MM.1S (cell line): ENCODE measurements at regions not wholly inside any gene's neighbourhood (a gene's known extent, or its start where the extent isn't known, plus 50 kb on each side); places are given as distances from the start of the nearest gene placed in this dataset.
"Not testable (repeated sequence)": the region's sequence is repeated elsewhere in the genome, so short reads cannot be mapped to it uniquely, and the experiment has no call there.

Experiments used
- DNase-seq: peaks from one replicate; pipeline ENCODE4 v3.0.0-alpha.2; 2015
- H2AFZ ChIP-seq: fragments of 300-600 bp; sonication (generic); 2 replicates; pipeline ENCODE4 v1.6.0; 2016; ENCODE audit warnings: antibody characterized with exemption, low read length
- H3F3A ChIP-seq: fragments of 300-600 bp; sonication (generic); 2 replicates; pipeline ENCODE4 v1.6.1; 2016; ENCODE audit warnings: mild to moderate bottlenecking, antibody characterized with exemption, low read length, moderate library complexity, mixed read lengths; ENCODE audit not compliant: insufficient read depth
- H3K27ac ChIP-seq: fragments of 300-600 bp; sonication (generic); 2 replicates; pipeline ENCODE4 v1.5.1; 2016; ENCODE audit warnings: mild to moderate bottlenecking, low read length
- H3K27me3 ChIP-seq: fragments of 300-600 bp; sonication (generic); replicated peaks from 2 replicates; pipeline ENCODE4 v1.6.0; 2016; ENCODE audit warnings: low read length; ENCODE audit not compliant: insufficient read depth
- H3K36me3 ChIP-seq: fragments of 300-600 bp; sonication (generic); replicated peaks from 2 replicates; pipeline ENCODE4 v1.6.1; 2016; ENCODE audit warnings: mild to moderate bottlenecking, low read length, mixed read lengths; ENCODE audit not compliant: insufficient read depth
- H3K4me1 ChIP-seq: fragments of 300-600 bp; sonication (generic); 2 replicates; pipeline ENCODE4 v1.6.1; 2016; ENCODE audit warnings: low read length, mixed read lengths
- H3K4me2 ChIP-seq: fragments of 300-600 bp; sonication (generic); 2 replicates; pipeline ENCODE4 v1.6.0; 2016; ENCODE audit warnings: low read depth, low read length
- H3K4me3 ChIP-seq: fragments of 300-600 bp; sonication (generic); 2 replicates; pipeline ENCODE4 v1.5.1; 2016; ENCODE audit warnings: low read length, mixed read lengths
- H3K79me2 ChIP-seq: fragments of 300-600 bp; sonication (generic); 2 replicates; pipeline ENCODE4 v1.6.1; 2016; ENCODE audit warnings: mixed run types, low read length, mixed read lengths
- H3K9ac ChIP-seq: fragments of 300-600 bp; sonication (generic); 2 replicates; pipeline ENCODE4 v1.6.1; 2016; ENCODE audit warnings: low read length, mixed read lengths
- H3K9me2 ChIP-seq: fragments of 300-600 bp; sonication (generic); replicated peaks from 2 replicates; pipeline ENCODE4 v1.6.1; 2016; ENCODE audit warnings: mild to moderate bottlenecking, low read length, mixed read lengths; ENCODE audit not compliant: insufficient read depth
- H3K9me3 ChIP-seq: fragments of 300-600 bp; sonication (generic); replicated peaks from 2 replicates; pipeline ENCODE4 v1.6.1; 2016; ENCODE audit warnings: mild to moderate bottlenecking, low read length, mixed read lengths; ENCODE audit not compliant: insufficient read depth
- H4K20me1 ChIP-seq: fragments of 300-600 bp; sonication (generic); 2 replicates; pipeline ENCODE4 v1.6.1; 2016; ENCODE audit warnings: mild to moderate bottlenecking, low read length, moderate library complexity, mixed read lengths; ENCODE audit not compliant: insufficient read depth
- EZH2 ChIP-seq: fragments of 300-600 bp; sonication (generic); optimal IDR thresholded peaks from 2 replicates; pipeline ENCODE3; 2017; ENCODE audit warnings: low read depth, mild to moderate bottlenecking, antibody characterized with exemption, low read length, mixed read lengths
- EZH2phosphoT487 ChIP-seq: fragments of 300-600 bp; sonication (generic); IDR thresholded peaks from 2 replicates; pipeline ENCODE4 v1.6.1; 2018; ENCODE audit warnings: antibody characterized with exemption, low read length
- TF ChIP-seq, protein P1 (sequence below): fragments of 300-600 bp; sonication (generic); IDR thresholded peaks from 2 replicates; pipeline ENCODE4 v1.5.1; 2016; ENCODE audit warnings: antibody characterized with exemption, low read length, mixed read lengths

DNA sequence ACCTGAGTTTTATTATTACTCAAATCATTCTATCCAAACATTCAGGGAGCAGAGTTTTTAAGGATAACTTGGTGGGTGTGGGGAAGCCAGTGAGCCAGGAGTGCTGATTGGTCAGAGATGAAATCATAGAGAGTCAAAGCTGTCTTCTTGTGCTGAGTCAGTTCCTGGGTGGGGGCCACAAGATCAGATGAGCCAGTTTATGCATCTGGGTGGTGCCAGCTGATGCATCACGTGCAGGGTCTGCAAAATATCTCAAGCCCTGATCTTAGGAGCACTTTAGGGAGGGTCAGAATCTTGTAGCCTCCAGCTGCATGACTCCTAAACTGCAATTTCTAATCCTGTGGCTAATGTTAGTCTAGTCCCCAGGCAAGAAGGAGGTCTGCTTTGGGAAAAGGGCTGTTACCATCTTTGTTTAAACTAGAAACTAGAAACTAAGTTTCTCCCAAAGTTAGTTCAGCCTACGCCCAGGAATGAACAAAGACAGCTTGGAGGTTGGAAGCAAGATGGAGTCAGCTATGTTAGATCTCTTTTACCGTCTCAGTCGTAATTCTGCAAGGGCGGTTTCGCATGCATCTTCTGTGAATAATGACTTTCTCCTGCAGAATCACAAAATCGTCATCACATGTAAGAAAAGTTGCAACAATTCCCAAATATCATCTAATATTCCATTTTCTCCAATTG is 97.5 kb downstream of the ZNF664 start:
- not testable (repeated sequence) for H3K27me3 ChIP-seq, H3K4me1 ChIP-seq, H4K20me1 ChIP-seq, DNase-seq, H3K4me2 ChIP-seq, H3K36me3 ChIP-seq, H3K9ac ChIP-seq, H3K27ac ChIP-seq, H3F3A ChIP-seq, H3K4me3 ChIP-seq, H3K9me2 ChIP-seq, H3K9me3 ChIP-seq, H3K79me2 ChIP-seq, H2AFZ ChIP-seq

DNA sequence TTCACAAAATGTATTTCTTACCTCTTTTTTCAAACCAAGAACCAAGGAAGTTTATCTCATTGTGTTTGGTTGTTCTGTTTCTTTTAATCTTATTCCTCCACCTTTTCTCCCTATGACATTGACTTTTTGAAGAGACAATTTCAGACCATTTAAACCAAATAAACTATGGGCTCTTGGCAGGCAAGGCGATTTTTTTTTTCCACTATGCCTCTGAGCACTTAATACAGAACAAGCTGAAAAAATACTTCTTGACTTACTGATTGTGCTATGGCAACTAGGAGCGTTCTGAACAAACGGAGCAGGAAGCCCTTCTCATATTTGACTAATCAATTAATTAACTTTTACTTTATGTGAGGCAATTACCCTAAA is 98.0 kb downstream of the ZNF664 start:
- no peaks in the 10 kb centered on the region for H3K36me3 ChIP-seq
- no peak for DNase-seq
- no peaks in the 10 kb centered on the region for H3K79me2 ChIP-seq
- H2AFZ ChIP-seq, result no peak overlapping the region
- H3K9ac ChIP-seq, result no peak overlapping the region
- H3K9me3 ChIP-seq, result no peaks in the 10 kb centered on the region
- H3K4me1 ChIP-seq, result no peaks in the 10 kb centered on the region
- no peaks in the 10 kb centered on the region for H4K20me1 ChIP-seq
- no peak overlapping the region for H3K4me3 ChIP-seq
- H3K9me2 ChIP-seq, result no peaks in the 10 kb centered on the region
- H3K4me2 ChIP-seq, result no peak overlapping the region
- no peaks in the 10 kb centered on the region for H3F3A ChIP-seq
- no peak overlapping the region for H3K27ac ChIP-seq
- H3K27me3 ChIP-seq, result no peaks in the 10 kb centered on the region
- TF ChIP-seq EZH2, result no peak
- TF ChIP-seq, protein P1, sequence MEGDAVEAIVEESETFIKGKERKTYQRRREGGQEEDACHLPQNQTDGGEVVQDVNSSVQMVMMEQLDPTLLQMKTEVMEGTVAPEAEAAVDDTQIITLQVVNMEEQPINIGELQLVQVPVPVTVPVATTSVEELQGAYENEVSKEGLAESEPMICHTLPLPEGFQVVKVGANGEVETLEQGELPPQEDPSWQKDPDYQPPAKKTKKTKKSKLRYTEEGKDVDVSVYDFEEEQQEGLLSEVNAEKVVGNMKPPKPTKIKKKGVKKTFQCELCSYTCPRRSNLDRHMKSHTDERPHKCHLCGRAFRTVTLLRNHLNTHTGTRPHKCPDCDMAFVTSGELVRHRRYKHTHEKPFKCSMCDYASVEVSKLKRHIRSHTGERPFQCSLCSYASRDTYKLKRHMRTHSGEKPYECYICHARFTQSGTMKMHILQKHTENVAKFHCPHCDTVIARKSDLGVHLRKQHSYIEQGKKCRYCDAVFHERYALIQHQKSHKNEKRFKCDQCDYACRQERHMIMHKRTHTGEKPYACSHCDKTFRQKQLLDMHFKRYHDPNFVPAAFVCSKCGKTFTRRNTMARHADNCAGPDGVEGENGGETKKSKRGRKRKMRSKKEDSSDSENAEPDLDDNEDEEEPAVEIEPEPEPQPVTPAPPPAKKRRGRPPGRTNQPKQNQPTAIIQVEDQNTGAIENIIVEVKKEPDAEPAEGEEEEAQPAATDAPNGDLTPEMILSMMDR, result no peak
- TF ChIP-seq EZH2phosphoT487, result no peak

DNA sequence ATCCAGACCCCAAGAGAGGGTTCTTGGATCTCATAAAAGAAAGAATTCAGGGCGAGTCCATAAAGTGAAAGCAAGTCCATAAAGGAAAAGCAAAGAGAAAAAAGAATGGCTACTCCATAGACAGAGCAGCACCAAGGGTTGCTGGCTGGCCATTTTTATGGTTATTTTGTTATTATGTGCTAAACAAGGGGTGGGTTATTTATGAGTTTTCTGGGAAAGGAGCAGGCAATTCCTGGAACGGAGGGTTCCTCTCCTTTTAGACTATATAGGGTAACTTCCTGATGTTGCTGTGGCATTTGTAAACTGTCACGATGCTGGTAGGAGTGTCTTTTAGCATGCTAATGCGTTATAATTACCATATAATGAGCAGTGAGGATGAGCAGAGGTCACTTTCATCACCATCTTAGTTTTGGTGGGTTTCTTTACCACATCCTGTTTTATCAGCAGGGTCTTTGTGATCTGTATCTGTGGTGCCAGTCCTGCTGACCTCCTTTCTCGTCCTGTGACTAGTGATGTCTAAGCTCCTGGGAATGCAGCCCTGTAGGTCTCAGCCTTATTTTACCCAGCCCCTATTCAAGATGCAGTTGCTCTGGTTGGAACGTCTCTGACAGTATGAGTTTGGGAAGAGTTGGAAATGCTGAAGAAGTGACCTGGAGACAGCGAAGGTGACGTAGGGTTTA is 100.5 kb downstream of the ZNF664 start:
- Histone ChIP-seq H3K27me3 (no peaks in the 10 kb centered on the region), H3K9me2 (no peaks in the 10 kb centered on the region), H3K4me2 (no peak overlapping the region), H3K9me3 (no peaks in the 10 kb centered on the region), H3K79me2 (no peaks in the 10 kb centered on the region), H3K9ac (no peak overlapping the region), H3K27ac (no peak overlapping the region), H4K20me1 (no peaks in the 10 kb centered on the region), H3K36me3 (no peaks in the 10 kb centered on the region), H3K4me1 (no peaks in the 10 kb centered on the region), H3F3A (no peaks in the 10 kb centered on the region), H2AFZ (no peak overlapping the region), H3K4me3 (no peak overlapping the region)
- TF ChIP-seq EZH2, result no peak
- TF ChIP-seq, protein P1, result no peak
- TF ChIP-seq EZH2phosphoT487, result no peak
- no peak for DNase-seq

DNA sequence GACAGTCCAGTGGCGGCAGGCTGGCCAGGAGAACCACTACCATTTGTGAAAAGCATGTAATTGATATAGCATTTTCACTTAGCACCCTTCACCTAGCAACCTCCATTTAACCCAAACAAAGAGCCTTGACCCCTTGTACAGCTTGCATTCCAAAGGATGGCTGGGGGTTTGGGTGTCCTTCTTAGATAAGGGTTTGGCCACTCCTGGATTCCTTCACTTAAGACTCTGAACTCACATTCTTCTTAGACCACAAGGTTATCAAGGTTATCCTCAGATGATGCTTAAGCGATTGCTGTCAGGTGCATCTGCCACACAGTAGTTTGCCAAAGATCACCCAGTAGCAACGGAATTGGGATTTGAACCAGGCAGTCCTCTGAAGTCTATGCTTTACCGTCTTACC is 102.8 kb downstream of the ZNF664 start:
- H3K79me2 ChIP-seq, result no peaks in the 10 kb centered on the region
- H4K20me1 ChIP-seq, result no peaks in the 10 kb centered on the region
- H3K9me3 ChIP-seq, result no peaks in the 10 kb centered on the region
- H3K36me3 ChIP-seq, result no peaks in the 10 kb centered on the region
- DNase-seq, result no peak
- TF ChIP-seq, protein P1, result no peak
- TF ChIP-seq EZH2 (no peak), EZH2phosphoT487 (no peak)
- no peaks in the 10 kb centered on the region for H3K4me1 ChIP-seq
- H3K27ac ChIP-seq, result no peak overlapping the region
- H3K4me3 ChIP-seq, result no peak overlapping the region
- H3K9ac ChIP-seq, result no peak overlapping the region
- H3K4me2 ChIP-seq, result no peak overlapping the region
- no peaks in the 10 kb centered on the region for H3K9me2 ChIP-seq
- no peaks in the 10 kb centered on the region for H3K27me3 ChIP-seq
- H2AFZ ChIP-seq, result no peak overlapping the region
- no peaks in the 10 kb centered on the region for H3F3A ChIP-seq
